Aorta (tissue), 5 donors: ENCODE measurements at regions not wholly inside any gene's neighbourhood (a gene's known extent, or its start where the extent isn't known, plus 50 kb on each side); places are given as distances from the start of the nearest gene placed in this dataset.
A peak's percentile ranks its signal among the peaks of the same experiment; 100 is the strongest.
"Not testable (repeated sequence)": the region's sequence is repeated elsewhere in the genome, so short reads cannot be mapped to it uniquely, and the experiment has no call there.

Experiments
- ATAC-seq: fragments of 200-7000 bp; cut with Tn5 transposase; one replicate; pipeline ENCODE4 v1.9.1; 2022; ENCODE audit warnings: moderate library complexity; ENCODE audit not compliant: low FRiP score
- DNase-seq, 2 donors: peaks; one replicate each; pipeline ENCODE4 v3.0.0-alpha.2; 2020
- H3K27ac ChIP-seq, 2 donors: one replicate each; pipeline ENCODE4 v1.5.1; 2013; ENCODE audit warnings: low read length in 2 of 2, mild to moderate bottlenecking in 2 of 2, moderate library complexity in 2 of 2, control low read depth in 1 of 2, inconsistent platforms in 1 of 2, low read depth in 1 of 2
- H3K27me3 ChIP-seq, 2 donors: one replicate each; pipeline ENCODE4 v1.6.1; 2013; ENCODE audit warnings: control low read depth in 1 of 2, low read length in 1 of 2, mild to moderate bottlenecking in 1 of 2, moderate library complexity in 1 of 2; ENCODE audit not compliant: insufficient read depth in 2 of 2, control insufficient read depth in 1 of 2
- H3K36me3 ChIP-seq, 2 donors: one replicate each; pipeline ENCODE4 v1.6.1; 2013; ENCODE audit warnings: control low read depth in 1 of 2, low read length in 1 of 2, mild to moderate bottlenecking in 1 of 2; ENCODE audit not compliant: insufficient read depth in 2 of 2, control insufficient read depth in 1 of 2
- H3K4me1 ChIP-seq, 2 donors: one replicate each; pipeline ENCODE4 v1.6.1; 2013; ENCODE audit warnings: low read length in 2 of 2, control low read depth in 1 of 2, mild to moderate bottlenecking in 1 of 2, moderate library complexity in 1 of 2; ENCODE audit not compliant: insufficient read depth in 2 of 2, control insufficient read depth in 1 of 2
- H3K4me3 ChIP-seq, 2 donors: one replicate each; pipeline ENCODE4 v1.5.1; 2013; ENCODE audit warnings: low read length in 2 of 2, control low read depth in 1 of 2, mild to moderate bottlenecking in 1 of 2
- H3K9me3 ChIP-seq: one replicate; pipeline ENCODE4 v1.6.1; 2013; ENCODE audit warnings: mild to moderate bottlenecking, low read length; ENCODE audit not compliant: control insufficient read depth
- WGBS, 2 donors: extraction: QIAGEN DNeasy Blood & Tissue Kit; methylation state at CpG; one replicate each; pipeline ENCODE4 v1.1.7; 2013; 5-methylcytosine and 5-hydroxymethylcytosine counted together
- intact Hi-C, 2 donors: fragments of 100-400 bp; cut with DNase I; formaldehyde crosslinking; loops; one replicate each; pipeline versions ENCODE4 v1.14.2 to v1.15.0; 2022
- donor health status: healthy with polysubstance abuse.
- donor health status: Bipolar disorder and iron deficiency.
- donor health status: DM: no; HTN: no; CAD: no.
- donor health status: DM: no; HTN: no; CAD: no.
- donor health status: DM: yes; HTN: yes; CAD: no.

- 91 to 93% methylated on average over 4 of the region's 4 CpGs for WGBS, 2 donors
- no peaks in the 10 kb centered on the region for H3K36me3 ChIP-seq
- H3K27me3 ChIP-seq = no peaks in the 10 kb centered on the region
- intact Hi-C loops = no loop called here
- no peaks in the 10 kb centered on the region for H3K9me3 ChIP-seq
- no peak overlapping the region for H3K27ac ChIP-seq
- ATAC-seq (no peak), DNase-seq (no peak)
- H3K4me1 ChIP-seq = no peaks in the 10 kb centered on the region
- H3K4me3 ChIP-seq = no peak overlapping the region
These were observed 243.4 kb upstream of the SEMA3C start for GRCh38 chr7:81162234-81162633.

GRCh38 chr7:81161451-81162075, 242.7 kb upstream of the SEMA3C start:
- Histone ChIP-seq H3K9me3 (no peaks in the 10 kb centered on the region), H3K27ac (no peak overlapping the region)
- WGBS, 2 donors = 70 to 75% methylated on average over 6 of the region's 6 CpGs

GRCh38 chr7:81159402-81159801, 240.6 kb upstream of the SEMA3C start:
- WGBS, 2 donors = 72 to 75% methylated on average over 2 of the region's 2 CpGs
- intact Hi-C loops = no loop called here
- ATAC-seq = no peak

More at GRCh38 chr7:81161451-81162075, 242.7 kb upstream of the SEMA3C start:
- ATAC-seq (no peak), DNase-seq (no peak)
- Histone ChIP-seq H3K27me3 (no peaks in the 10 kb centered on the region), H3K4me3 (no peak overlapping the region), H3K36me3 (no peaks in the 10 kb centered on the region), H3K4me1 (no peaks in the 10 kb centered on the region)
- intact Hi-C loops = no loop called here

GRCh38 chr7:81158189-81158588, 239.3 kb upstream of the SEMA3C start:
- DNase-seq (no peak), ATAC-seq (no peak)
- Histone ChIP-seq H3K9me3 (no peaks in the 10 kb centered on the region), H3K36me3 (no peaks in the 10 kb centered on the region), H3K4me3 (no peak overlapping the region), H3K4me1 (no peaks in the 10 kb centered on the region), H3K27me3 (no peaks in the 10 kb centered on the region), H3K27ac (no peak overlapping the region)
- 19 to 35% methylated on average over 3 of the region's 3 CpGs for WGBS, 2 donors
- intact Hi-C loops = no loop called here

More at GRCh38 chr7:81159402-81159801, 240.6 kb upstream of the SEMA3C start:
- H3K36me3 ChIP-seq = no peaks in the 10 kb centered on the region
- H3K27me3 ChIP-seq = no peaks in the 10 kb centered on the region
- no peak overlapping the region for H3K4me3 ChIP-seq
- no peaks in the 10 kb centered on the region for H3K4me1 ChIP-seq
- no peak for DNase-seq
- no peaks in the 10 kb centered on the region for H3K9me3 ChIP-seq
- H3K27ac ChIP-seq = no peak overlapping the region

GRCh38 chr7:81155654-81156373, 237.0 kb upstream of the SEMA3C start:
- 33 to 34% methylated on average over 4 of the region's 4 CpGs for WGBS, 2 donors
- H3K27ac ChIP-seq = no peak overlapping the region
- peaks cover 1% of the 10 kb centered on the region for H3K9me3 ChIP-seq
- no peak overlapping the region for H3K4me3 ChIP-seq
- H3K27me3 ChIP-seq = no peaks in the 10 kb centered on the region
- H3K4me1 ChIP-seq = no peaks in the 10 kb centered on the region
- DNase-seq = no peak
- intact Hi-C loops = no loop called here
- no peak for ATAC-seq
- H3K36me3 ChIP-seq = no peaks in the 10 kb centered on the region

- no peaks in the 10 kb centered on the region for H3K36me3 ChIP-seq
- H3K27ac ChIP-seq = no peak overlapping the region
- H3K9me3 ChIP-seq = peaks cover 1% of the 10 kb centered on the region
- no peaks in the 10 kb centered on the region for H3K4me1 ChIP-seq
- ATAC-seq (no peak), DNase-seq (no peak)
- intact Hi-C loops = no loop called here
- H3K27me3 ChIP-seq = no peaks in the 10 kb centered on the region
- H3K4me3 ChIP-seq = no peak overlapping the region
- WGBS, 2 donors = 75 to 83% methylated on average over 1 of the region's 1 CpG
These were observed 235.7 kb upstream of the SEMA3C start for GRCh38 chr7:81154565-81154964.

- intact Hi-C loops, H3K9me3 ChIP-seq, H3K4me1 ChIP-seq, H3K27ac ChIP-seq, ATAC-seq, H3K4me3 ChIP-seq, H3K36me3 ChIP-seq, DNase-seq, H3K27me3 ChIP-seq: not testable (repeated sequence)
- 97% methylated on average over 9 of the region's 9 CpGs for WGBS, 2 donors
These were observed 234.1 kb upstream of the SEMA3C start for GRCh38 chr7:81152925-81153324.

GRCh38 chr7:81150951-81151361, 232.1 kb upstream of the SEMA3C start:
- WGBS, 2 donors = 14 to 28% methylated on average over 1 of the region's 1 CpG
- ATAC-seq = no peak
- no peaks in the 10 kb centered on the region for H3K4me1 ChIP-seq
- peak in 1 of 2 donors; percentile 30 for DNase-seq
- H3K27me3 ChIP-seq = no peaks in the 10 kb centered on the region
- H3K4me3 ChIP-seq = no peak overlapping the region
- no peaks in the 10 kb centered on the region for H3K36me3 ChIP-seq
- intact Hi-C loops = no loop called here
- peaks cover 1% of the 10 kb centered on the region for H3K9me3 ChIP-seq
- no peak overlapping the region for H3K27ac ChIP-seq

GRCh38 chr7:81143856-81144255, 225.0 kb upstream of the SEMA3C start:
- Histone ChIP-seq H3K27me3 (no peaks in the 10 kb centered on the region), H3K4me3 (no peak overlapping the region), H3K36me3 (no peaks in the 10 kb centered on the region), H3K4me1 (no peaks in the 10 kb centered on the region), H3K27ac (no peak overlapping the region), H3K9me3 (no peaks in the 10 kb centered on the region)
- no peak for DNase-seq
- intact Hi-C loops = no loop called here
- ATAC-seq = no peak
- WGBS, 2 donors = 46 to 53% methylated on average over 2 of the region's 2 CpGs
